ENCODE measurements at regions not wholly inside any gene's neighbourhood (a gene's known extent, or its start where the extent isn't known, plus 50 kb on each side); places are given as distances from the start of the nearest gene placed in this dataset.
"Not testable (repeated sequence)": the region's sequence is repeated elsewhere in the genome, so short reads cannot be mapped to it uniquely, and the experiment has no call there.

- DNase-seq = no peak
Observed at GRCh38 chr1:90823686-90824085, 106.6 kb upstream of the BARHL2 start.

DNA sequence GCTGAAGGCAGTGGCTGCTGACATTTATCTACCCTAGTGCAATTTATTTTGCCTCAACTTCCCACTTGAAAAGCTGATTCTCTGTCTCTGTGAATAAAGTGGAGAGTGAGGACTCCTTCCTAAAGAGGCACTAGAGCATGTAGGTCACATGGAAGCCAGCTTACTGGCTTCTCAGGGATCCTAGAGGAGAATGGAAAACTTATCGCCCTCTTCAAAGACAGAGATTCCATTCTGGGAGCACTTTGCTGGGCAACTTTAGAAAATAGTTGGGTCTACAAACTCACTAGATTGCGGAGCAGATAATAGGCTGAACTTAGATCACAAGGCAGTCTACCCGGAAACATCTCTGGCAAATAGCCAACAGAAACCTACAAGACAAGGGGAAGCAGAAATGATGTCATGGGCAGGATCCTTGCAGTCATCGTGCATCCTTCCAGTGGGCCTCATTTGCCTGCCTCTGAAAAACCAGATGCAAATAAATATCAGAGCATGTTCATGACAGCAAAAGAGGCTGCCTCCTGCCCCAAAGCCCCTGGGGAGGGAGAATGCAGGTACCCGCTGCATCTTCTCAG lies 104.8 kb upstream of the BARHL2 start:
- DNase-seq = no peak

GRCh38 chr1:90821152-90821787 lies 104.2 kb upstream of the BARHL2 start:
- no peak for DNase-seq

DNA sequence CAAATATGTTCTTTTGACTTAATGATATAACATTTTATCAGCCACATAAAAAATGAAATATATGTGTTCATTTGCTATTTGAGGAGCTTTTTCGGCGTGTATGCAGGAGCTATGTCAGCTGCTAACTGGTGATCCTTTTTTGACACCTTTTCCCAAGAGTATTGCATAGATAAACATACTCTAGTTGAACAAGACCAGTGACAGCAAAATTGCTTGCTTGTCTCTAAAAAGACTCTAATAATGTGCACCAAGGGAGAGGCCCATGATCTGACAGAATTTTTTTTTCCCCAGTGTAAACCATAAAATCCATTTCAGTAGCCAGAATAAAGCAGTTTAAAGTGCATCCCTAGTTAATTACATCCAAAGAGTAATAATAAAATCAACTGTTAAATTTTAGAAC lies 103.6 kb upstream of the BARHL2 start:
- no peak for DNase-seq

- DNase-seq = no peak
Observed at GRCh38 chr1:90817399-90817798, 100.3 kb upstream of the BARHL2 start.

- not testable (repeated sequence) for DNase-seq
Observed at GRCh38 chr1:90812237-90812636, 95.1 kb upstream of the BARHL2 start.

- DNase-seq = not testable (repeated sequence)
Observed at GRCh38 chr1:90811444-90811950, 94.4 kb upstream of the BARHL2 start.

GRCh38 chr1:90810681-90811080 lies 93.6 kb upstream of the BARHL2 start:
- DNase-seq = no peak

DNA sequence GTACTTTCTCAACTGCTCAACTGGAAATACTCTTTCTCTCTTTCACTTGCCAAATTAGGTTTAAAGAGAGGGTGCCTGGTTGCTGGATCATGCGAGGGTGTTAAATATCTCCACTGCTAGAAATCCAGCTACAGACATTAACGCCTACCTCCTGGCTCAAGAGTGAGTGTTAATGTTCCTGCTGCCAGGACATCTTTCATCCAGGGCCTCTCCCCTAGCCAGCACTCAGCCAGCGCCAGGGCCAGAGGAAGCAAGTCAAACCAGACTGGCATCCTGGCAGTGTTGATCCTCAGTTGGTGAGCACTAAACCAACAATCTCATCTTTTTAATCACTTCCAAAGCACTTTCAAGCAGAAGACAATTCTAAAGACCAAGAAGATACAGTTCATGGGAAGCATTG lies 92.9 kb upstream of the BARHL2 start:
- no peak for DNase-seq

DNA sequence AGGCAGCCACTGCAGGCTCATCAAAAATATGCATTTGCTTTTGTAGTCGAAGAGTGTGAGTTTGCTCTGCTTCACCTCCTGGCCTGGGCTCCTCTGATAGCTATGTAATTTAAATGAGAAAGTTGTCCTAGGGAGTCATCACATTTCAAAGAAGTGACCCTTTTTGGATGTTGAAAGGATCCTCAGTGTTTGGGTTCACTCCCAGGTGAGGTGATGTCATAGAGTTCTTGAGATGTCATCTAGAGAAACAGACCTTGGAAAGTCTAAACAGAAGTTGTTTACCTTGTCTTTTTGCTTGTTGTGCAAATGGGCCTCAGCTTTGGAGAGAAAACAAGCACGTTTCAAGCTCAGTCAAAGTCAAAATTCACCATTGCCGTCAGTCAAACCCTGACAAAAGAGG lies 92.0 kb upstream of the BARHL2 start:
- DNase-seq = no peak

DNA sequence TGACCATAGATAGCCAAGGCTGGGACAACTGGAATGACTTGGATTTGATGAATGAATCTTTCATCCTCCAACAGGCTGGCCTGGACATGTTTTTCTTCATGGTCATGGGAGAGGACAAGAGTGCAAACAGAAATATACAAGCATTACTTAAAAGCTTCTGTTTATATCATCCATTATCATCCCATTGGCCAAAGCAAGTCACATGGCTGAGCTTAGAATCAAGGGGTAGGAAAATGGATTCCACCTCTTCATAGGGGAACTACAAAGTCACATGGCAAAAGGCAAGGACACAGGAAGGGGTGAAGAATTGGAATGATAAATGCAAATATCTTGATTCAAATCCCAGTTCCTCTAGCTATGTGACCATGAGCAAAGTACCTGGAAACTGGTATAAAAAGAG lies 90.2 kb upstream of the BARHL2 start:
- DNase-seq = no peak

DNA sequence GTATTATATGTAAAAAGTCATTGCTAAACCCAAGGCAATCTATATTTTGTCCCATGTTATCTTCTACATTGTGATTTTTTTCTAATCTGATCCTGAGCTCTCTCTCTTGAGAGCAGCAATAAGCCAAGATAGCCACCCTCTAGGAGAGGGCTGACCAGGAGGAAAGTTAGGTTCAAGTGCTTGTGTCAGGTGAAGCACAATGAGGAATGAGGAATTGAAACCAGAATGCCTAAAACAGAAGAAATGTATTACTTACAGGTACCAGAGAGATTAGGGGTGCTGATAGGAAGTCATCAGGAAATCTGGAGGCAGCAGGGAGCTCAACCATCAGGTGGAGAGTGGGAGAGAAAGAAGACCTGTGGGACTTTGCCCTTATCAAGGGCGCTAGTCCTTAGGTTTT lies 85.5 kb upstream of the BARHL2 start:
- DNase-seq = no peak

- DNase-seq = no peak
Observed at GRCh38 chr1:90800012-90800717, 83.1 kb upstream of the BARHL2 start.

DNA sequence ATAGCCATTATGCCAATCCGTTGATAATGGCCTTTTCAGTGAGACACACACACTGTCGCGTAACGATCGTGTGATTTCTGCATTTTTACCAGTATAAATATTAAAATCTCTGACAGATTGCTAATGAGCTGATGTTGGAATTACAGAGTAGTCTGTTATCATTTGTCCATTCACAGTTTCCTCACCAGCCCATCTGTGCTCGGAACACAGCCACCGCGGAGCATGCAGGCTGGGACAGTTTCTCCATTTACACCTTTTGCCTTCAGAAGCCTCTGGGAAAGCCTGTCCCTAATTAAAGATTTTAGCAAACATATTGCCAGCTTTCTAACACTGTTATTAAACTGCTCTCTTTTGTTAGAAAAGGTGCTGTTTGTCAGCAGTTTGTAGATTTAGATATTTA lies 82.2 kb upstream of the BARHL2 start:
- DNase-seq = no peak

- no peak for DNase-seq
Observed at GRCh38 chr1:90798883-90799282, 81.8 kb upstream of the BARHL2 start.

- DNase-seq = no peak
Observed at GRCh38 chr1:90798344-90798743, 81.2 kb upstream of the BARHL2 start.

DNA sequence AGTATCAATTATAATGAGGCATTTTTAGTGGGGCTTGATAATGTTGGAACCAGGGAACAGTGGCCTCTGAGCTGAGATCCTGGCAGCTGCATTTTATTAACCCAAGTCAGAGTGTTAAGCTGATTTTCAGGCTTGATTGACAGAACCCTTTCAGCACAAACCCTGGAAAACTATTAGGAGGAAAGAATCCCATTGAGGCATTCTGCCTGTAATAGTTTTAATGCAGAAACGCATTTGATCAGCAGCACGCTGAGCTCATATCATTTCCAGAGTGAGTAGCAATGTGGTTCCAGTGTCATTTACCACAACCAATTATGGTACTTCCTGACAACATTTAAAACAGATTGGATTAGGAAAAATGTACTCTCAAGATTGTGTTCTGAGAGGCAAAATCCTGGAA lies 78.3 kb upstream of the BARHL2 start:
- no peak for DNase-seq

DNA sequence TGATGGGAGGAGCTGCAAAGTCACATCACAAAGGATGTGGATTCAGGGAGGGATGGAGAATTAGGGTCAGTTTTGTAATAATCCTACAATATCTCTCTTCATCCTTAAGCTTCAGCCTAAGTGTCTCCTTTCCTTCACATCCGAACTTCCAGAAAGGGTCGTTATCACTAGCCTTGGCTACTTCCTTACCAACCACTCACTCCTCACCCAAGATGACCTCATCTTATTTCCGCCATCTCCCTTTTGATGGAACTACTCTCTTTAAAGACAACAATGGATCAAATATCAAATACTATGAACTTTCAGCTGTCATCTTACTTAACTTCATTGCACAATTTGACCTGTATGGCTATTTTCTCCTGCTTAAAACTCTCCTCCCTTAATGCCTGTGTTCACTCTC lies 69.6 kb upstream of the BARHL2 start:
- DNase-seq = no peak

GRCh38 chr1:90784186-90784847 lies 67.2 kb upstream of the BARHL2 start:
- DNase-seq = no peak

DNA sequence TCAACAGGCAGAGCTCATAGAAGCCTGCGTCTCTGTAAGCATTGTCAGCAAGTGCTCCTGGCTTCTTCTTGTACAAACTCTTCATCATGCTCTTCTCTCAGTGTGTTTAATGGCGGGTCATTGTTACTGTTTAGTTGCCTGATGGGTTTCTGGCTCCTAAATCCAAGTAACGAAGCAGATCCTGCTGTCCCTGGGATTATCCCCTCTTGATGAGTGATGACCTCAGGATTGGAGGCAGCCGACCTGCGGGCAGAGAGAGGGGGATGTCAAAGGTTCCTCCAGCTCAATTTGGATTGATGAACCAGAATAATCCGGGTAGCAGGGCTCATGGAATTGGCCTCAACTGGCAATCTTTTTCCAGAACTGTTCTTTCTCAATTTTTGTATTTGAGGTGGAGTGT lies 66.1 kb upstream of the BARHL2 start:
- no peak for DNase-seq

- no peak for DNase-seq
Observed at GRCh38 chr1:90782046-90782445, 64.9 kb upstream of the BARHL2 start.

DNA sequence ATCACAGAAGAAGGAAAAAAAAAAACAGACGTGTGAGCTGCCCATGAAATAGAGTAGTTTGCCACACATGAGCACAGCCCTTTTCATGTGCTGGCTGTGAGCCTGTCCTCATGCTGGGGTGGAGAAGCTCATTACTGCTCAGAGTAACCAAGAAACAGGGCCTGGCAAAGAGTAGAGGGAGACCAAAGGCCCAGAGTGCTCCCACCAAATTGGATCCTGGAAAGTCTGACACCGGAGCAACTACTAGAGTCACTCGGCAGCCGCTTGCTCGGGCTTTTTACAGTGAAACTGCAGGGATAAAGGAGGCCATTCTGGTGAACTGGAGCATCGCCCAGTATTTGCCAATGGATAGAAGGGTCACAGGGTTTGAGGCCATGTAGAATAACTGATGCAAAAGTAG lies 64.4 kb upstream of the BARHL2 start:
- DNase-seq = no peak

- DNase-seq = no peak
Observed at GRCh38 chr1:90780981-90781380, 63.9 kb upstream of the BARHL2 start.

DNA sequence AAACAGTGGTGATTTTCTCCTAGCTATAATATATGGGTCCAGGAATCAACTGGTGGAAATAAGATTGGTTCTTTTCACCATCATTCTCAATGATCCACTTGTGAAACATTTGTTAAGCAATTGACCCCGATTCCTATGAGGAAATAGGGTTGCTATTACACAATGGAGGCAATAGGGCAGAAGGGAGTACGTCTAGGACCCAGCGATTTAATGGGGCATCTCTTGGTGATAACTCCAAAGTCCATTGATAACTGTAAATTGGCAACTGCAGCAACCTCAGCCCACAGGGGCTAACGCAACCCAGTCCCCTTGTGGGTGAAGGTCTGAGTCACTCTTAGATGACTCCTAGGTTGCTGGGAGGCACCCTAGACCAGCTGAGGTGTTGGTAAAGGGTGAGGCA lies 62.5 kb upstream of the BARHL2 start:
- no peak for DNase-seq
